WTC11 (cell line): ENCODE measurements at regions not wholly inside any gene's neighbourhood (a gene's known extent, or its start where the extent isn't known, plus 50 kb on each side); places are given as distances from the start of the nearest gene placed in this dataset.

Source experiments
- IRF2 ChIP-seq: sonication (generic); formaldehyde crosslinking; IDR thresholded peaks from 2 replicates; pipeline ENCODE4 v1.8.0; 2022; ENCODE audit warnings: low read depth, missing genetic modification reagents, borderline replicate concordance
- JUN ChIP-seq: sonication (generic); formaldehyde crosslinking; IDR thresholded peaks from 2 replicates; pipeline ENCODE4 v1.8.0; 2023; ENCODE audit warnings: mild to moderate bottlenecking, missing genetic modification reagents
- NR3C1 ChIP-seq: sonication (generic); formaldehyde crosslinking; conservative IDR thresholded peaks from 2 replicates; pipeline ENCODE4 v1.8.1; 2023; ENCODE audit warnings: low read depth, mild to moderate bottlenecking, missing genetic modification reagents
- RORB ChIP-seq: fragments of 250-450 bp; sonication (Bioruptor Pico); IDR thresholded peaks from 2 replicates; pipeline ENCODE4 v1.9.0; 2021; ENCODE audit warnings: mild to moderate bottlenecking
- SOX15 ChIP-seq: fragments of 250-450 bp; sonication (Bioruptor Pico); IDR thresholded peaks from 2 replicates; pipeline ENCODE4 v1.9.0; 2021; ENCODE audit warnings: mild to moderate bottlenecking
- SP1 ChIP-seq: sonication (generic); formaldehyde crosslinking; conservative IDR thresholded peaks from 2 replicates; pipeline ENCODE4 v1.8.1; 2022; ENCODE audit warnings: missing genetic modification reagents
- TEAD4 ChIP-seq: sonication (generic); formaldehyde crosslinking; IDR thresholded peaks from 2 replicates; pipeline ENCODE4 v1.8.0; 2022; ENCODE audit warnings: mild to moderate bottlenecking, missing genetic modification reagents
- ZNF281 ChIP-seq: sonication (generic); formaldehyde crosslinking; IDR thresholded peaks from 2 replicates; pipeline ENCODE4 v1.8.0; 2023; ENCODE audit warnings: mild to moderate bottlenecking, missing genetic modification reagents
- ZNF317 ChIP-seq: sonication (generic); formaldehyde crosslinking; IDR thresholded peaks from 2 replicates; pipeline ENCODE4 v1.8.1; 2023; ENCODE audit warnings: low read depth, mild to moderate bottlenecking, moderate library complexity, missing genetic modification reagents, borderline replicate concordance
- TF ChIP-seq, protein P1 (sequence below): sonication (generic); formaldehyde crosslinking; IDR thresholded peaks from 2 replicates; pipeline ENCODE4 v1.8.0; 2022; ENCODE audit warnings: mild to moderate bottlenecking, missing genetic modification reagents
- TF ChIP-seq, protein P2 (sequence below): fragments of 200-600 bp; IDR thresholded peaks from 2 replicates; pipeline ENCODE4 v1.8.0; 2022; ENCODE audit warnings: antibody characterized with exemption
- TF ChIP-seq, protein P3 (sequence below): sonication (generic); formaldehyde crosslinking; IDR thresholded peaks from 2 replicates; pipeline ENCODE4 v1.8.1; 2022; ENCODE audit warnings: mild to moderate bottlenecking, missing genetic modification reagents, moderate library complexity, borderline replicate concordance
- TF ChIP-seq, protein P4 (sequence below): sonication (generic); formaldehyde crosslinking; IDR thresholded peaks from 2 replicates; pipeline ENCODE4 v1.8.1; 2023; ENCODE audit warnings: mild to moderate bottlenecking, moderate library complexity, missing genetic modification reagents
- TF ChIP-seq, protein P5 (sequence below): sonication (generic); formaldehyde crosslinking; IDR thresholded peaks from 2 replicates; pipeline ENCODE4 v1.8.0; 2022; ENCODE audit warnings: mild to moderate bottlenecking, missing genetic modification reagents

- TF ChIP-seq ZNF281 (CRISPR knock-in tag), result no peak
- TF ChIP-seq, protein P1, sequence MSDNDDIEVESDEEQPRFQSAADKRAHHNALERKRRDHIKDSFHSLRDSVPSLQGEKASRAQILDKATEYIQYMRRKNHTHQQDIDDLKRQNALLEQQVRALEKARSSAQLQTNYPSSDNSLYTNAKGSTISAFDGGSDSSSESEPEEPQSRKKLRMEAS (CRISPR knock-in tag), result no peak
- TF ChIP-seq, protein P2, sequence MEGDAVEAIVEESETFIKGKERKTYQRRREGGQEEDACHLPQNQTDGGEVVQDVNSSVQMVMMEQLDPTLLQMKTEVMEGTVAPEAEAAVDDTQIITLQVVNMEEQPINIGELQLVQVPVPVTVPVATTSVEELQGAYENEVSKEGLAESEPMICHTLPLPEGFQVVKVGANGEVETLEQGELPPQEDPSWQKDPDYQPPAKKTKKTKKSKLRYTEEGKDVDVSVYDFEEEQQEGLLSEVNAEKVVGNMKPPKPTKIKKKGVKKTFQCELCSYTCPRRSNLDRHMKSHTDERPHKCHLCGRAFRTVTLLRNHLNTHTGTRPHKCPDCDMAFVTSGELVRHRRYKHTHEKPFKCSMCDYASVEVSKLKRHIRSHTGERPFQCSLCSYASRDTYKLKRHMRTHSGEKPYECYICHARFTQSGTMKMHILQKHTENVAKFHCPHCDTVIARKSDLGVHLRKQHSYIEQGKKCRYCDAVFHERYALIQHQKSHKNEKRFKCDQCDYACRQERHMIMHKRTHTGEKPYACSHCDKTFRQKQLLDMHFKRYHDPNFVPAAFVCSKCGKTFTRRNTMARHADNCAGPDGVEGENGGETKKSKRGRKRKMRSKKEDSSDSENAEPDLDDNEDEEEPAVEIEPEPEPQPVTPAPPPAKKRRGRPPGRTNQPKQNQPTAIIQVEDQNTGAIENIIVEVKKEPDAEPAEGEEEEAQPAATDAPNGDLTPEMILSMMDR, result no peak
- TF ChIP-seq, protein P3, sequence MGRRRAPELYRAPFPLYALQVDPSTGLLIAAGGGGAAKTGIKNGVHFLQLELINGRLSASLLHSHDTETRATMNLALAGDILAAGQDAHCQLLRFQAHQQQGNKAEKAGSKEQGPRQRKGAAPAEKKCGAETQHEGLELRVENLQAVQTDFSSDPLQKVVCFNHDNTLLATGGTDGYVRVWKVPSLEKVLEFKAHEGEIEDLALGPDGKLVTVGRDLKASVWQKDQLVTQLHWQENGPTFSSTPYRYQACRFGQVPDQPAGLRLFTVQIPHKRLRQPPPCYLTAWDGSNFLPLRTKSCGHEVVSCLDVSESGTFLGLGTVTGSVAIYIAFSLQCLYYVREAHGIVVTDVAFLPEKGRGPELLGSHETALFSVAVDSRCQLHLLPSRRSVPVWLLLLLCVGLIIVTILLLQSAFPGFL, result no peak
- TF ChIP-seq, protein P4, sequence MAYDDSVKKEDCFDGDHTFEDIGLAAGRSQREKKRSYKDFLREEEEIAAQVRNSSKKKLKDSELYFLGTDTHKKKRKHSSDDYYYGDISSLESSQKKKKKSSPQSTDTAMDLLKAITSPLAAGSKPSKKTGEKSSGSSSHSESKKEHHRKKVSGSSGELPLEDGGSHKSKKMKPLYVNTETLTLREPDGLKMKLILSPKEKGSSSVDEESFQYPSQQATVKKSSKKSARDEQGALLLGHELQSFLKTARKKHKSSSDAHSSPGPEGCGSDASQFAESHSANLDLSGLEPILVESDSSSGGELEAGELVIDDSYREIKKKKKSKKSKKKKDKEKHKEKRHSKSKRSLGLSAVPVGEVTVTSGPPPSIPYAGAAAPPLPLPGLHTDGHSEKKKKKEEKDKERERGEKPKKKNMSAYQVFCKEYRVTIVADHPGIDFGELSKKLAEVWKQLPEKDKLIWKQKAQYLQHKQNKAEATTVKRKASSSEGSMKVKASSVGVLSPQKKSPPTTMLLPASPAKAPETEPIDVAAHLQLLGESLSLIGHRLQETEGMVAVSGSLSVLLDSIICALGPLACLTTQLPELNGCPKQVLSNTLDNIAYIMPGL, result no peak
- TF ChIP-seq SOX15, result no peak
- TF ChIP-seq TEAD4 (CRISPR knock-in tag), result no peak
- TF ChIP-seq NR3C1, result no peak
- no peak for TF ChIP-seq SP1 (CRISPR knock-in tag)
- TF ChIP-seq, protein P5, sequence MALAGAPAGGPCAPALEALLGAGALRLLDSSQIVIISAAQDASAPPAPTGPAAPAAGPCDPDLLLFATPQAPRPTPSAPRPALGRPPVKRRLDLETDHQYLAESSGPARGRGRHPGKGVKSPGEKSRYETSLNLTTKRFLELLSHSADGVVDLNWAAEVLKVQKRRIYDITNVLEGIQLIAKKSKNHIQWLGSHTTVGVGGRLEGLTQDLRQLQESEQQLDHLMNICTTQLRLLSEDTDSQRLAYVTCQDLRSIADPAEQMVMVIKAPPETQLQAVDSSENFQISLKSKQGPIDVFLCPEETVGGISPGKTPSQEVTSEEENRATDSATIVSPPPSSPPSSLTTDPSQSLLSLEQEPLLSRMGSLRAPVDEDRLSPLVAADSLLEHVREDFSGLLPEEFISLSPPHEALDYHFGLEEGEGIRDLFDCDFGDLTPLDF (CRISPR knock-in tag), result no peak
- no peak for TF ChIP-seq JUN
- TF ChIP-seq RORB (CRISPR knock-in tag), result no peak
- no peak for TF ChIP-seq IRF2 (CRISPR knock-in tag)
- TF ChIP-seq ZNF317 (CRISPR knock-in tag), result no peak
These were observed 96.0 kb upstream of the CNKSR3 start for GRCh38 chr6:154606457-154606856.
